ENCODE measurements at regions not wholly inside any gene's neighbourhood (a gene's known extent, or its start where the extent isn't known, plus 50 kb on each side); places are given as distances from the start of the nearest gene placed in this dataset.

GRCh38 chr10:6909905-6910560, 330.0 kb upstream of the PRKCQ start:
- no peak for DNase-seq (ENCODE audit: extremely low spot score)
- ChIA-PET POLR2A (no interaction called here), CTCF (no interaction called here)
- TF ChIP-seq ZNF384 (IDR thresholded peaks at IDR 0.05): no peak

DNA sequence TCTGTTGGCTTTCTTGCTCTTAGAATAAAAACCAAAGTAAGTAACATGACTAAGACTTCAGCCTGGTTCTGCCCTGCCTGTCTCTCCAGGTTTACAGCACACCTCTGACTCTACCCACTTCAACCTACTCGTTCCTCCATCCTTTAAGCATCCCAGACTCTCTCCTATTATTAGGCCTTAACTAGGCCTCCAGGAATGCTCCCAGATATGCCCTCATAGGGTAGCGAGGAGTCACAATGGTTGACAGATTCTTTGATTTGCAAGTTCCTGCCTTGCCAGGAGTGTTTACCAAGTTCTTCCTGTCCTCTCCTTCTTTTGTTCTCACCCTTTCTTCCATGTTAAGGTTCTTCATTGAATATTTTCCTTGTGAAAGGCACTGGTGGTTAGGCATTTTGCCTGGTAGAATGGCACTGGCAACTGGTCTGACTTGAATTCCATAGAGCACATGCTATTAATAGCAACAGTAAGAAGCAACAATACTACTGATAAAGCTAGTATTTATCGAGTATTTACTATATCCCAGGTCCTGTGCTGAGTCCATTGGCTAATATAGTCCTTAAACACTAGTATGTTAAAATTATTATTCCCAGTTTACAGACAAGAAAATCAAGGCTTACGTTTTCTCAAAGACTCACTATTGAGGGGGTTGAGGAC, 327.9 kb upstream of the PRKCQ start:
- CTCF ChIA-PET: interaction anchor here (0.6 kb wide), 1 partner anchor 35 kb away, joined by 7 read pairs; no protein-coding TSS in a partner anchor
- no peak for DNase-seq (ENCODE audit: extremely low spot score)
- TF ChIP-seq, protein P1, sequence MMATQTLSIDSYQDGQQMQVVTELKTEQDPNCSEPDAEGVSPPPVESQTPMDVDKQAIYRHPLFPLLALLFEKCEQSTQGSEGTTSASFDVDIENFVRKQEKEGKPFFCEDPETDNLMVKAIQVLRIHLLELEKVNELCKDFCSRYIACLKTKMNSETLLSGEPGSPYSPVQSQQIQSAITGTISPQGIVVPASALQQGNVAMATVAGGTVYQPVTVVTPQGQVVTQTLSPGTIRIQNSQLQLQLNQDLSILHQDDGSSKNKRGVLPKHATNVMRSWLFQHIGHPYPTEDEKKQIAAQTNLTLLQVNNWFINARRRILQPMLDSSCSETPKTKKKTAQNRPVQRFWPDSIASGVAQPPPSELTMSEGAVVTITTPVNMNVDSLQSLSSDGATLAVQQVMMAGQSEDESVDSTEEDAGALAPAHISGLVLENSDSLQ (IDR thresholded peaks at IDR 0.05): no peak
- TF ChIP-seq FOXK2 (IDR thresholded peaks at IDR 0.05) (no peak), ARNT (IDR thresholded peaks at IDR 0.05) (no peak), L3MBTL2 (conservative IDR thresholded peaks at IDR 0.05) (no peak), SP1 (IDR thresholded peaks at IDR 0.05) (no peak), LEF1 (IDR thresholded peaks at IDR 0.05; ENCODE audit: borderline replicate concordance) (no peak)
- POLR2A ChIA-PET: no interaction called here

DNA sequence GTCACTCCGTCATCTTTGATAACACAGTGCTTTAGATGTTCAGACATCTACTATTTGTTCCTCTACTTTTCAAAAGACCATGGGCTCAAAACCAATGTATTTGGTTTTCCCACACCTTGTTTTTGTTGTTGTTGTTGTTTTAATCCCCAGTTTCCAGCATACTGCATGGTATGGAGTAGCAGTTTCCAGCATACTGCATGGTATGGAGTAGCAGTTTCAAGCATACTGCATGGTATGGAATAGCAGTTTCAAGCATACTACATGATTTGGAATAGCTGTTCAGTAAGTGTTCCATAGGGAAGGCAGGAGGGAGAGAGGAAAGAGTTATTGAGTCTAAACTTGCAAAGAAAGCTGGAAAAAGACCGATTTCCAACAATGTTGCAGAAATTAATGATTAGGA, 314.3 kb upstream of the PRKCQ start:
- DNase-seq (ENCODE audit: extremely low spot score): no peak
- ChIA-PET POLR2A (no interaction called here), CTCF (no interaction called here)
- TF ChIP-seq ELF4 (IDR thresholded peaks at IDR 0.05) (no peak), TARDBP (IDR thresholded peaks at IDR 0.05) (no peak), FOXK2 (IDR thresholded peaks at IDR 0.05) (no peak), BHLHE40 (IDR thresholded peaks at IDR 0.05; ENCODE audit: borderline replicate concordance) (no peak), HDGF (IDR thresholded peaks at IDR 0.05; ENCODE audit: borderline replicate concordance) (no peak), LEF1 (IDR thresholded peaks at IDR 0.05; ENCODE audit: borderline replicate concordance) (no peak)

GRCh38 chr10:6892864-6893263, 312.8 kb upstream of the PRKCQ start:
- ChIA-PET POLR2A (no interaction called here), CTCF (interaction anchor here (0.7 kb wide), 1 partner anchor 602 kb away, joined by 5 read pairs; no protein-coding TSS in a partner anchor)
- no peak for DNase-seq (ENCODE audit: extremely low spot score)
- TF ChIP-seq BHLHE40 (IDR thresholded peaks at IDR 0.05; ENCODE audit: borderline replicate concordance) (no peak), SP1 (IDR thresholded peaks at IDR 0.05) (no peak), SUZ12 (IDR thresholded peaks at IDR 0.05) (no peak), L3MBTL2 (conservative IDR thresholded peaks at IDR 0.05) (no peak), TARDBP (IDR thresholded peaks at IDR 0.05) (no peak), ZNF384 (IDR thresholded peaks at IDR 0.05) (no peak), FOXK2 (IDR thresholded peaks at IDR 0.05) (no peak), FOXM1 (IDR thresholded peaks at IDR 0.05; ENCODE audit: borderline replicate concordance) (no peak), ELF4 (IDR thresholded peaks at IDR 0.05) (no peak), FOXA1 (IDR thresholded peaks at IDR 0.05) (no peak), ARNT (IDR thresholded peaks at IDR 0.05) (no peak), NFRKB (IDR thresholded peaks at IDR 0.05) (no peak), CTBP1 (IDR thresholded peaks at IDR 0.05; ENCODE audit: borderline replicate concordance) (no peak), HDGF (IDR thresholded peaks at IDR 0.05; ENCODE audit: borderline replicate concordance) (no peak), LEF1 (IDR thresholded peaks at IDR 0.05; ENCODE audit: borderline replicate concordance) (no peak)
- TF ChIP-seq, protein P1 (IDR thresholded peaks at IDR 0.05): no peak

DNA sequence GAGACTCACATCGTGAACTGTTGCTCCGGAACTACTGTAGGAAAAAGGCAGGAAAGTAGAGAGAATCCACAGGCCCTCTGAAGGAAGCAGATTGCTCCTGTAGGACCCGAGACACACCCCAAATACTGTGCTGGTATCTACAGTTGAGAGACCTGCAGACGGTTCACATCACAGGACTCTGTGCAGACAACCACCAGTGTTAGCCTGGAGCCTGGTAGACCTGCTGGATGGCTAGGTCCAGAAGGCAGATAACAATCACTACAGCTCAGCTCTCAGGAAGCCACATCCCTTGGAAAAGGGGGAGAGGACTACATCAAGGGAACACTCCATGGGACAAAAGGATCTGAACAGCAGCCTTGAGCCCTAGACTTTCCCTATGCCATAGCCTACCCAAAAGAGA, 311.8 kb upstream of the PRKCQ start:
- ChIA-PET CTCF (no interaction called here), POLR2A (no interaction called here)
- TF ChIP-seq ZNF384 (IDR thresholded peaks at IDR 0.05) (no peak), FOXA1 (IDR thresholded peaks at IDR 0.05) (no peak), ELF4 (IDR thresholded peaks at IDR 0.05) (no peak), ARNT (IDR thresholded peaks at IDR 0.05) (no peak), SUZ12 (IDR thresholded peaks at IDR 0.05) (no peak), BHLHE40 (IDR thresholded peaks at IDR 0.05; ENCODE audit: borderline replicate concordance) (no peak), LEF1 (IDR thresholded peaks at IDR 0.05; ENCODE audit: borderline replicate concordance) (no peak), FOXK2 (IDR thresholded peaks at IDR 0.05) (no peak)
- TF ChIP-seq, protein P1 (IDR thresholded peaks at IDR 0.05): no peak
- no peak for DNase-seq (ENCODE audit: extremely low spot score)

DNA sequence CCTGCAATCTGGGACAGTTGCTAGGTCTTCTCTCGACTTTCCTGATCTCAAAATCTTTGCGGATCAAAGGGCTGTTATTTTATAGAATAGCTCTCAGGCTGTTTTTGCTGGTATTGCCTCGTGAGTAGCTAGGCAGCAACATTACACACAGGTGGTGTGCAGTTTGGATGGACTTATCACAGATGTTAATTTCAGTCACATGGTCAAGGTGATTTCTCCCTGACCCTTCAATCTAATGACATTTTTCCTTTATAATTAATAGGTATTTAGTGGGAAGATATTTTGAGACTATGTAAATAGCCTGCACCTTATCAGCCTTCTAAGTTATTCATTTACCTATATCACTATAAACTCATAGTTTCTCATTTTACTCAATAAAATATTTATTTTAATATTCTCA, 309.6 kb upstream of the PRKCQ start:
- ChIA-PET CTCF (interaction anchor here (0.8 kb wide), 1 partner anchor 484 kb away, joined by 3 read pairs; no protein-coding TSS in a partner anchor), POLR2A (no interaction called here)
- TF ChIP-seq ARNT (IDR thresholded peaks at IDR 0.05) (no peak), FOXM1 (IDR thresholded peaks at IDR 0.05; ENCODE audit: borderline replicate concordance) (no peak), HDGF (IDR thresholded peaks at IDR 0.05; ENCODE audit: borderline replicate concordance) (no peak), FOXA1 (IDR thresholded peaks at IDR 0.05) (no peak), FOXK2 (IDR thresholded peaks at IDR 0.05) (no peak), ELF4 (IDR thresholded peaks at IDR 0.05) (no peak), TARDBP (IDR thresholded peaks at IDR 0.05) (no peak), SP1 (IDR thresholded peaks at IDR 0.05) (no peak), CTBP1 (IDR thresholded peaks at IDR 0.05; ENCODE audit: borderline replicate concordance) (no peak), LEF1 (IDR thresholded peaks at IDR 0.05; ENCODE audit: borderline replicate concordance) (no peak)
- TF ChIP-seq, protein P1 (IDR thresholded peaks at IDR 0.05): no peak
- no peak for DNase-seq (ENCODE audit: extremely low spot score)

Data from HEK293T (cell line).